ENCODE measurements at regions not wholly inside any gene's neighbourhood (a gene's known extent, or its start where the extent isn't known, plus 50 kb on each side); places are given as distances from the start of the nearest gene placed in this dataset.

- TF ChIP-seq CTCF (IDR thresholded peaks at IDR 0.05) = no peak
- no peak for TF ChIP-seq POLR2A (IDR thresholded peaks at IDR 0.05)
- DNase-seq = no peak
- no peak overlapping the region for H3K4me3 ChIP-seq
- no peaks in the 10 kb centered on the region for H3K9me3 ChIP-seq (replicated peaks in 1 of 3)
- no peaks in the 10 kb centered on the region for H3K27me3 ChIP-seq
- WGBS, 4 donors = 62 to 74% methylated on average over 5 of the region's 5 CpGs; no CpG with 5 or more reads in 2 of the 4 donors
- intact Hi-C loops (cut with DNase I) = no loop called here
- H3K36me3 ChIP-seq (replicated peaks in 1 of 2) = no peaks in the 10 kb centered on the region
- no peak overlapping the region for H3K27ac ChIP-seq
- H3K4me1 ChIP-seq (replicated peaks in 1 of 2) = no peaks in the 10 kb centered on the region
Observed at GRCh38 chrY:7177631-7178030, 266.1 kb upstream of the AMELY start.

DNA sequence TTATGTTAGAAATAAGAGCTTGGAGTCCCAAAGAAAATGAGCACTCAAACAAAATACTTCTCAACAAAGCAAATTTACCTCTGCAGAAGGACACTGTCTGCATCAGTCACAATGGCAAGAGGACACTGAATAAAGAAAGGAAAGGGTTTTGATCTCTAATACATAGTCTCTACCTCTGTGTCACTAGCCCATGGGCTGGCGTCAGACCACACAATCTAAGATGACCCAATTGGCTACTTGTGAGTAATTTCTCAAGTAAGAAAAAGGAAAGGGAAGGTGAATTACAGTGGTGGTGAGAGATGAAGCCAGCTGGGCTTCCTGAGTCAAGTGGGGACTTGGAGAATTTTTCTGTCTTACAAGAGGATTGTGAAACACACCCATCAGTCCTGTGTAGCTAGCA lies 257.9 kb upstream of the AMELY start:
- H3K4me1 ChIP-seq (replicated peaks in 1 of 2) = no peaks in the 10 kb centered on the region
- no peaks in the 10 kb centered on the region for H3K27me3 ChIP-seq
- no peak for DNase-seq
- no peaks in the 10 kb centered on the region for H3K9me3 ChIP-seq (replicated peaks in 1 of 3)
- WGBS, 4 donors = 74 to 75% methylated on average over 1 of the region's 1 CpG; no CpG with 5 or more reads in 2 of the 4 donors
- no peak for TF ChIP-seq POLR2A (IDR thresholded peaks at IDR 0.05)
- TF ChIP-seq CTCF (IDR thresholded peaks at IDR 0.05) = no peak
- H3K36me3 ChIP-seq (replicated peaks in 1 of 2) = no peaks in the 10 kb centered on the region
- intact Hi-C loops (cut with DNase I) = no loop called here
- no peak overlapping the region for H3K27ac ChIP-seq
- no peak overlapping the region for H3K4me3 ChIP-seq

- intact Hi-C loops (cut with DNase I) = no loop called here
- Histone ChIP-seq H3K27me3 (no peaks in the 10 kb centered on the region), H3K4me3 (no peak overlapping the region), H3K9me3 (replicated peaks in 1 of 3) (no peaks in the 10 kb centered on the region), H3K36me3 (replicated peaks in 1 of 2) (no peaks in the 10 kb centered on the region), H3K4me1 (replicated peaks in 1 of 2) (no peaks in the 10 kb centered on the region), H3K27ac (no peak overlapping the region)
- no peak for DNase-seq
- TF ChIP-seq CTCF (IDR thresholded peaks at IDR 0.05) (no peak), POLR2A (IDR thresholded peaks at IDR 0.05) (no peak)
- WGBS, 4 donors = 67 to 69% methylated on average over 5 of the region's 5 CpGs; no CpG with 5 or more reads in 2 of the 4 donors
Observed at GRCh38 chrY:7141477-7141876, 229.9 kb upstream of the AMELY start.

Small RNA genes lying in the stretch of these regions (small RNA-seq; reads per million reads assigned to genes)
- gene RF00019 (0 reads per million in 2 donors), gene RN7SKP282 (0 reads per million in 2 donors), gene RNU6-521P (0 reads per million in 2 donors)

Data from adrenal gland (tissue), 9 donors.